ENCODE measurements at regions not wholly inside any gene's neighbourhood (a gene's known extent, or its start where the extent isn't known, plus 50 kb on each side); places are given as distances from the start of the nearest gene placed in this dataset.

DNA sequence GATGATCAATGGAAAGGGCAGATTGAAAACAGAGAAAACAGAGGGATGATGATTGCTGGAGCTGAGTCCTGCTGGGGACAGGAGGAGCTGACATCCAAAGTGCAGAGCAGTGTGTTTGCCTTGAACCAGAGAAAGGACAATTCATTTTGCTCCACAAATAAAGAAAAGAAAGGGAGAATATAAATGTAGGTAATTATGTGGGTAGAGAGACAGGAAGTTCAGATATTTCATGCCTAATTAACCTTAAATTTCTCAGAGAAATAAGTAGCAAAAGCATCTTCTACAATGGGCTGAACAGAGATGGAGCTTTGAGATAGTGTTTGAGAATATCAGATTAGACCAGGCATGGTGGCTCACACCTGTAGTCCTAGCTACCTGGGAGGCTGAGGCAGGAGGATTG is 93.2 kb downstream of the TNFSF18 start:
- no peak for DNase-seq

- no peak for DNase-seq
These were observed 91.2 kb downstream of the TNFSF18 start for GRCh38 chr1:172959571-172959970.

GRCh38 chr1:172960019-172960418 is 90.7 kb downstream of the TNFSF18 start:
- no peak for DNase-seq

DNA sequence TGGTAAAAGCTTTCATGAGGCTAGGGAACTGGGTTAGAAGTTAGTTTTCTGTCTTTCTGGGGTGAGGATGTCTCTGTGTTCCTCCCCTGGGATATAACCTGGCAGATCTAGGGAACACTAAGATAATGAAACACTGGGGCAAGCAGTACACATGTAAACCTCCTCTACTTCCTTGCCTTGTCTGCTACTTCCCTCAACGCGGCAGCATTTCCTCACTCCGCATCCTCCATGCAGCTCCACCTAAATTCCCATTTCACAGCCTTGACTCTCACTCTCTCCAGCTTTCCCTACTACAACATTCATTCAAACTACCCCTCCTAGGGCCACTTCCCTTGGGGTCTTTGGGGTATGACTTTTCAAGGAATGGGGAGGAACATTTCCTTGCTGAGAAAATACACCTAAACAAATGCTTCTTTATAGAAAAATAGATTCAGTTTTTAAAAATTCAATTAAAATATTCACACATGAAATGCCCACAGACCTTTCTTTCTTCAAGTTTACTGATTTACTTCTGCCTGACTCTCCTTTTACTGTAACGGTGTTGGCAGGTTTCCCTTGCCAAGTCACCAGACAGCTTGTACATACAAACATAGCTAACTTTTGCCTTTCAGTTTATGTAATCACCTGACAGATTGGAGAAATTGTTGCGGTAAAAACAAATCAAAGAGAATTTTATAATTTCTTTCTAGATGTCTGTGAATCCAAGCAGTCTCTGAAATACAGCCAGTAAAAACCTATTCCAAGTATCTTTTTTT is 90.1 kb downstream of the TNFSF18 start:
- DNase-seq, result no peak

- DNase-seq, result no peak
These were observed 85.9 kb downstream of the TNFSF18 start for GRCh38 chr1:172964864-172965263.

DNA sequence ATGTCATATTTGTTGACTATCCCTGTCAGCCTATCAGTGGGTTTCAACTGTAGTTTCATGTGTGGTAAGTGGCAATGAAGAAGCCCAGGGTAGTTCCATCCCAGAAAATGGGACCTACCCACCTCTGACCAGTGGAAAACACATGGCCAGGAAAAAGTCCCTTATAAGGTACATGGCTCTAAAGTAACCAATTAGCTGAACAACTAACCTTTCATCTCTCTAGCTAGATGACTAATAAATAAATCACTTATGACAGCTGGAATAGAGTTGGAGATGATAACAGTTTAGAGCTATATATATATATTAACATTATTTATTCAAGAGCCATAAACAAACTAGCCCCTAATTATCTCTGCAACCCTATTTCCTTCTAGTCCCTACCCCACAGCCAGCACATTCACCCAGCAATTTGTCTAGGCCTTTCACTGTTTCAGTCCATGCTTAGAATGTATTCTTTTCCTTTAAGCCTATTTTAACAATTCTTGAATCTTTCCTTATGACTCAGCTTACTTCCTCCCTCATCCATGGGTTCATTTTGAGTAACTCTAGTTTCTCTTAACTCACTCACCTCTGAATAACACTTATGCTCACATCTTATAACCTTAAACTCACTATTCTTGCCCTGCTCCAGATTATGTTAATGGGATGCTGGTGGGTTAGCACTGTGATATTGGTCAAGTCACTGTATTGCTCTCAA is 83.7 kb downstream of the TNFSF18 start:
- no peak for DNase-seq

- no peak for DNase-seq
These were observed 82.8 kb downstream of the TNFSF18 start for GRCh38 chr1:172967936-172968335.

DNA sequence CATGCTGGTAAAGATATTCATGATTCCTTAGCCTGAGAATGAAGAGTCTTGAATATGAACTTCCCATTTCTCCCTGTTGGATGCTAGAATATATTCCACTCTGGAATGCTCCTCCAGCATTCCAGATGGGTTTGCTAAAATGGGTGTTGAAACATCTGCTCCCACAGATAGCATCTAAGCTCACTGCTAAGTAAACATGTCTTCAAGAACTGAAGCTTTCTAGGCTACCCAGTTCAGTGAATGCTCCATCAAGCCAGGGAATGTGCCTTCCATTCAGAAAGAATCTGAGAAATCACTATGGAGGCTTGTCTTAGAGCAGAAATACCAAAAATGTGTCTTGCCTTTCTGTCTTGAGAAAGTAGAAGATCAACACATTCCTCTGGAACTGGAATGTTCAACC is 81.1 kb downstream of the TNFSF18 start:
- DNase-seq, result no peak

DNA sequence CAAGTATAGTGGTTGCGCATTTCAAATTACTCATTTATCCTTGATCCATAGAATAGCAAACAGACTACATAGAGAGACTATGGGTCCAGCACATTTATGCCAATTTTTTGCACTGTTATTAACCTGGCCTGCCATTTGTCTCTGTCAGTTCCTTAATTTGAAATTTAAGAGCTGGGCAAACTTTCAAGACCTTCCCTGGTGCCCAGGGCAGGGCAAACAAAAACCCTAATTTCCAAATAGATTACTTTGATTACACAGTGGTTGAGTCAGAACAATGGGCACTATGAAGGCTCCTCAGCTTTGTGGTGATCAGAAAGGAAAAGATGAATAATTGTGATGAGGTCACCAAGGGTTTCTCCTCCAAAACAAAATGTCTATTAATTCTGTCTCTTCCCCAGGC is 80.6 kb downstream of the TNFSF18 start:
- DNase-seq, result no peak

DNA sequence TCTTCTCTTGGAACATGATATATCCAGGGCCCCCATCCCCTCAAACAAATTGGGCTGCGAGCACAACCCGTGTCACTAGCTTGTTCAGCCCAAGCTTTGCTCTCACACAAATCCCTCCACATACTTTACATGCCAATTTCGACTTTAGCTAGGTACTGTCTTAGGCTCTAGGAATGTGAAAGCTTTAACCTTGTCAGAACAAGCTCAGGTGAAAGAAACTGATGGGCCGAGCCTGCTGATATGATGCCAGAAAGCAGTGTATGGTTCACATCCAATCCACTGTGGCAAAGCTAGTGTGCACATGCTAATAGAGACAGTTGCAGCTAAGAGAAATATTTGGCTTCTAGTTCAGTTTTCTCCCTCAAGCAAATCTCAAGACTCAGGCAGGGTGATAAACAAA is 79.5 kb downstream of the TNFSF18 start:
- DNase-seq, result no peak

- DNase-seq, result no peak
These were observed 78.5 kb downstream of the TNFSF18 start for GRCh38 chr1:172972258-172972657.

DNA sequence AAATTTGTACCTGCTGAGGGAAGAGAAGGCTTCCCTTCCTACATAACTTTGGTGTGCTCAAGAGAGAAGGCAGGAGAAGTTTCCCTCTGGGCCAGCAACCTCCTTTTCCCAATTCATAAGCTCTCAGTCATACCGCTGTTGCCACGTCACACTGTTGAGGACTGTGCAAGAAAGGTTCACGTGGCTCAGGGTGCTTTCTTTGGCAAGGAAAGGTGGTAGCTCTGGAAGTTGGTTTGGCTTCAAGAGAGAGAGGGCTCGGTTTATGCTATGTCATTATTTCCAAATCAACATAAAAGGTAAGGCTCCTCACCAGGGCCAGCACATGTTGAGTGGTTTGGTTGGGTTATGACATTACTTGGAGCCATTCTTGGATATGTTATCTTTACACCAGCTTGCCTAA is 77.3 kb downstream of the TNFSF18 start:
- no peak for DNase-seq

- no peak for DNase-seq
These were observed 74.3 kb downstream of the TNFSF18 start for GRCh38 chr1:172976222-172977041.

DNA sequence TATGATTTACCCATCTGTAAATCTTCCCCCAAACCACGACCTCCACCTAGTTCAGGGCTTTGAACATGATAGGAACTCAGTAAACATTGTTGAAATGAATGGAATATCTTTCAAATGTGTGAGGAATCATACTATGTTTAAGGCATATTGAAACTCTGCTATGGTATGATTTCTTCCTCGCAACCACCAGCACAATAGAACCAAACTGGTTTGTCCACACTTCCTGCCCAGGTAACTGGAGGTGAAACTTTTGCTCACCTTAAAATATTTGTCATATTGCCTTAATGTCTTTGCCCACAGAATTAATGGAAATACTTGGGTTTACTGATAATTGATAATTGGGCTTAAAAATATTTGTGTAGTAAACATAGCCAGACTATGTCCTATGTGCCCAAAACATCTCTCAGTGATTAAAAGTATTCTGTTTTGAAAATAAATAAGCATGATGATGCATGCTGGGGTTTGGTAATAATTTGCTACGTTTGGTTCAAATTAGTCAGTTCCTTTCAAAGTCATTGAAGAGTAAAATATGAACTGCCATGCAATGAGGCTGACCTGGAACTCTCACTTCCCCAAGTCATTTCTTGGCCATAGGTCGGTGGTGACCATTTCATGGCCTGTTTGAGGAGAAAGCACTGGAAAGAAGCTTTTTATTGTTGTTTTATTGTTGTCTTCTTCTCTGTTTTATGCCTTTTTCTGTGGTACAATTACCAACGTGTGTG is 73.3 kb downstream of the TNFSF18 start:
- DNase-seq, result no peak

DNA sequence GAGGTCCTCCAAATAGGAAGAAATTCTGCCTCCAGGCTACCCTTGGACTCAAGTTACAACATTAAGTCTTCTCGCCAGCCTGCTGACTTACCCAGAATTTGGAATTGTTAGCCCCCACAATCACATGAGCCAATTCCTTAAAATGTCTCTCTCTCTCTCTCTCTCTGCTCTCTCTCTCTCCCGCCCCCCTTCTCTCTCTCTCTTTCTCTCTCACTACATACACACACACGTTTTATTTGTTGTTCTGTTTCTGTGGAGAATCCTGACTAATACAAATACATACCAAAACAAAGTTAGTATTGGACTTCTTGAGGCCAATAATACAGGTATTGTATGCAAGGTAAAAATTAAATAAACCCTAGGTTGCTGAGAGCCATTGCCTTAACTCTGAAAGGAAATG is 72.1 kb downstream of the TNFSF18 start:
- no peak for DNase-seq

DNA sequence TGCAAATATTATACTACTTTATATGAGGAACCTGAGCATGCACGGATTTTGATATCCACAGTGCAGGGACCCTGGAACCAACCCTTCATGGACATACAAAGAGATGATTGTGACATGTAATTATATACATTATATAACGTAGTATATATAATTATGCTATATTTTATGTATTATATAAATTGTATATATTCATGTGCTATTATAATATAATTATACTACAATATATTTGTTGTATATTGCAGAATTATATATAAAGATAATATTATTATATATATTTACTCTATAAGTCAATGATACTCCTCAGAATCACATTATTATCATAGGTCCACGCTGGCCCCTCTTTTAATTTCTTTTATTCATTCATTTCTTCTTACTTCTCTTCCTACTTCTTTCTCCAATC is 70.9 kb downstream of the TNFSF18 start:
- DNase-seq, result no peak

- no peak for DNase-seq
These were observed 70.3 kb downstream of the TNFSF18 start for GRCh38 chr1:172980456-172980855.

GRCh38 chr1:172980971-172981370 is 69.8 kb downstream of the TNFSF18 start:
- no peak for DNase-seq

Data from right hindlimb (tissue), 1 donor.